ENCODE measurements at regions not wholly inside any gene's neighbourhood (a gene's known extent, or its start where the extent isn't known, plus 50 kb on each side); places are given as distances from the start of the nearest gene placed in this dataset.

- TF ChIP-seq SUZ12 (IDR thresholded peaks at IDR 0.05; ENCODE audit: low read depth, low read length) (no peak), MZF1 (CRISPR knock-in tag; IDR thresholded peaks at IDR 0.05; ENCODE audit: borderline replicate concordance) (no peak), TCF12 (IDR thresholded peaks at IDR 0.05) (no peak), TCF12 (CRISPR knock-in tag; IDR thresholded peaks at IDR 0.05) (peak; percentile 82), ZFP1 (CRISPR knock-in tag; IDR thresholded peaks at IDR 0.05) (no peak), SKIL (CRISPR knock-in tag; IDR thresholded peaks at IDR 0.05; ENCODE audit: borderline replicate concordance) (peak; percentile 60; the same call in 1 of the 2 replicates), MEF2D (CRISPR knock-in tag; IDR thresholded peaks at IDR 0.05) (peak; percentile 60; the same call in 1 of the 2 replicates), NR3C1 (CRISPR knock-in tag; IDR thresholded peaks at IDR 0.05) (no peak), ZNF766 (CRISPR knock-in tag; IDR thresholded peaks at IDR 0.05; ENCODE audit: borderline replicate concordance) (peak; percentile 57; the same call in 1 of the 2 replicates), PRDM4 (CRISPR knock-in tag; IDR thresholded peaks at IDR 0.05; ENCODE audit: borderline replicate concordance) (no peak; the same call in 1 of the 2 replicates), PHF20 (CRISPR knock-in tag; IDR thresholded peaks at IDR 0.05) (0 out of 2 replicates have a peak, but pooled peaks have one; percentile 37), PRDM15 (CRISPR knock-in tag; IDR thresholded peaks at IDR 0.05) (peak; percentile 61; the same call in 1 of the 2 replicates), RFX3 (CRISPR knock-in tag; IDR thresholded peaks at IDR 0.05) (no peak), ZNF557 (CRISPR knock-in tag; IDR thresholded peaks at IDR 0.05) (0 out of 2 replicates have a peak, but pooled peaks have one; percentile 73), ZNF3 (CRISPR knock-in tag; IDR thresholded peaks at IDR 0.05) (no peak), ZNF432 (CRISPR knock-in tag; IDR thresholded peaks at IDR 0.05; ENCODE audit: borderline replicate concordance) (no peak), NCOR1 (IDR thresholded peaks at IDR 0.05; ENCODE audit: borderline replicate concordance, low read length) (peak; percentile 93), MED1 (CRISPR knock-in tag; IDR thresholded peaks at IDR 0.05) (peak; percentile 97), PHF5A (CRISPR knock-in tag; IDR thresholded peaks at IDR 0.05; ENCODE audit: low read depth, unreplicated experiment) (peak; percentile 65), FOXC1 (CRISPR knock-in tag; IDR thresholded peaks at IDR 0.05; ENCODE audit: borderline replicate concordance) (peak; percentile 47; the same call in 1 of the 2 replicates), POGZ (CRISPR knock-in tag; IDR thresholded peaks at IDR 0.05) (peak; percentile 87; the same call in 1 of the 2 replicates), GABPA (IDR thresholded peaks at IDR 0.05; ENCODE audit: low read depth, low read length) (no peak), GABPA (CRISPR knock-in tag; IDR thresholded peaks at IDR 0.05; ENCODE audit: low read depth) (no peak)
Measured at GRCh38 chr20:22429175-22430153, 154.9 kb downstream of the FOXA2 start (continued).

Measured in HepG2 (cell line).